ENCODE measurements at regions not wholly inside any gene's neighbourhood (a gene's known extent, or its start where the extent isn't known, plus 50 kb on each side); places are given as distances from the start of the nearest gene placed in this dataset.

GRCh38 chr1:222310836-222311235 is 237.1 kb downstream of the HHIPL2 start:
- TF ChIP-seq CTCF (conservative IDR thresholded peaks at IDR 0.05), result no peak
- no peak for TF ChIP-seq EZH2 (IDR thresholded peaks at IDR 0.05; ENCODE audit: low read depth)

Data from PC-9 (cell line).